RWPE1 (cell line): ENCODE measurements at regions not wholly inside any gene's neighbourhood (a gene's known extent, or its start where the extent isn't known, plus 50 kb on each side); places are given as distances from the start of the nearest gene placed in this dataset.
"Not testable (repeated sequence)": the region's sequence is repeated elsewhere in the genome, so short reads cannot be mapped to it uniquely, and the experiment has no call there.

Experiments
- CTCF ChIA-PET: fragments of 350-600 bp; sonication (Branson Sonifier 250); formaldehyde crosslinking; extraction: SDS; loops from one replicate; lab custom pipeline; 2021; lab: Yijun Ruan, JAX
- POLR2A ChIA-PET: fragments of 400-600 bp; formaldehyde crosslinking; extraction: SDS; loops from one replicate; lab custom pipeline; 2020; ENCODE audit warnings: antibody characterized with exemption; ENCODE audit not compliant: low non-redundant PET; lab: Yijun Ruan, JAX
- DNase-seq: peaks from one replicate; pipeline ENCODE4 v3.0.0; 2012; ENCODE audit warnings: low spot score
- H3K27ac ChIP-seq: fragments of 450-650 bp; 2 replicates; pipeline ENCODE4 v1.5.1; 2017
- TF ChIP-seq, protein P1 (sequence below): fragments of 450-650 bp; conservative IDR thresholded peaks from 2 replicates; pipeline ENCODE4 v1.5.1; 2017; ENCODE audit warnings: low read depth, mild to moderate bottlenecking

DNA sequence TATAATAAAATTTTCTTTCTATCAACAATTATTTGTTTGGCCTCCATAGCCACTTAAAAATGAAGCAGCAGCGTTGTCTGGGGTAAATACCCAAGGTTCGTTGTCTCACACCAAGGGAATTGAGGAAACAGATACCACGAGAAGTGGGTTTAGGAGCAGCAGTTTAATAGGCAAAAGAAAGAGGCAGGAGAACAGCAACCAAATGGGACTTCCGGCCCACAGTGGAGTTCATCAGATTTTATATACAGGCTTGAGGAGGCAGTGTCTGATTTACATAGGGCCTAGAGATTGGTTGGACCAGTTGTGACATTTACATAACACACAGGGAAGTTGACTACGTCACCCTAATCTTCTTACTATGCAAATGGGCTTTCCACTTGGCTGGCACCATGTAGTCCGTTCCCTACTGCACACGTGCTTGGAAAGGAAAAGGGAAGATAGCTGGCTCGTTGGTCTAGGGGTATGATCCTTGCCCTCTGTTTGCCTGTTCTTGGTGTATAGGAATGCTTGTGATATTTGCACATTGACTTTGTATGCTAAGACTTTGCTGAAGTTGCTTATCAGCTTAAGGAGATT is 61.5 kb upstream of the SETMAR start:
- POLR2A ChIA-PET, result no interaction called here
- TF ChIP-seq, protein P1, sequence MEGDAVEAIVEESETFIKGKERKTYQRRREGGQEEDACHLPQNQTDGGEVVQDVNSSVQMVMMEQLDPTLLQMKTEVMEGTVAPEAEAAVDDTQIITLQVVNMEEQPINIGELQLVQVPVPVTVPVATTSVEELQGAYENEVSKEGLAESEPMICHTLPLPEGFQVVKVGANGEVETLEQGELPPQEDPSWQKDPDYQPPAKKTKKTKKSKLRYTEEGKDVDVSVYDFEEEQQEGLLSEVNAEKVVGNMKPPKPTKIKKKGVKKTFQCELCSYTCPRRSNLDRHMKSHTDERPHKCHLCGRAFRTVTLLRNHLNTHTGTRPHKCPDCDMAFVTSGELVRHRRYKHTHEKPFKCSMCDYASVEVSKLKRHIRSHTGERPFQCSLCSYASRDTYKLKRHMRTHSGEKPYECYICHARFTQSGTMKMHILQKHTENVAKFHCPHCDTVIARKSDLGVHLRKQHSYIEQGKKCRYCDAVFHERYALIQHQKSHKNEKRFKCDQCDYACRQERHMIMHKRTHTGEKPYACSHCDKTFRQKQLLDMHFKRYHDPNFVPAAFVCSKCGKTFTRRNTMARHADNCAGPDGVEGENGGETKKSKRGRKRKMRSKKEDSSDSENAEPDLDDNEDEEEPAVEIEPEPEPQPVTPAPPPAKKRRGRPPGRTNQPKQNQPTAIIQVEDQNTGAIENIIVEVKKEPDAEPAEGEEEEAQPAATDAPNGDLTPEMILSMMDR, result no peak
- H3K27ac ChIP-seq, result no peak overlapping the region
- no peak for DNase-seq
- CTCF ChIA-PET, result no interaction called here

DNA sequence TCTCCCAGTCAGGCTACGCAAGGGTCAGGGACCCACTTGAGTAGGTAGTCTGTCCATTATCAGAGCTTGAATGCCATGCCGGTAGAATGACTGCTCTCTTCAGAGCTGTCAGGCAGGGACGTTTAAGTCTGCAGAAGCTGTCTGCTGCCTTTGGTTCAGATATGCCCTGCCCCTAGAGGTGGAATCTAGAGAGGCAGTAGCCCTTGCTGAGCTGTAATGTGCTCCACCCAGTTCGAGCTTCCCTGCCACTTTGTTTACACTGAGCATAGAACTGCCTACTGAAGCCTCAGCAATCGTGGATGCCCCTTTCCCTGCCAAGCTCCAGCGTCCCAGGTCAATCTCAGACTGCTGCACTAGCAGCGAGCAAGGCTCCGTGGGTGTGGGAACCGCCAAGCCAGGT is 57.5 kb upstream of the SETMAR start:
- DNase-seq, result no peak
- POLR2A ChIA-PET, result no interaction called here
- TF ChIP-seq, protein P1, result no peak
- no peak overlapping the region for H3K27ac ChIP-seq
- CTCF ChIA-PET, result no interaction called here

DNA sequence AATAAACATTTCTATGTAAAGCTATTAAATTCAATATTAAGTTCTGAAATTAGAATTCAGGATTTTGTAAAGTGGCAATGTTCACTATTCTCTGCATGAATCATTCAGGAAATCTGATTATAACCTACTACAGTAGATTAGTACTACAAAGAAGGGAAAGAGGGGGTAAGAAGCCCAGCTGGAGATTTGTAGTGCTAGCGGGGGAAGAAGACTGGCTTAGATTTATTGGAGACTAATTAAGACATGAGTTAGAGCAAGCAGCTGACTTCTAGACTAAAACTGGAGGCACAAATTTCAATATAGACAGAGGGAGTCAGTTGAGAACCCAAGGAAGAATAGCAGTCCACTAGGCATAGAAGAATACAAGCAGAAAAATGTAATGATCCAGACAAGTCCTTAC is 55.8 kb upstream of the SETMAR start:
- ChIA-PET CTCF (no interaction called here), POLR2A (no interaction called here)
- no peak overlapping the region for H3K27ac ChIP-seq
- no peak for DNase-seq
- TF ChIP-seq, protein P1, result no peak

DNA sequence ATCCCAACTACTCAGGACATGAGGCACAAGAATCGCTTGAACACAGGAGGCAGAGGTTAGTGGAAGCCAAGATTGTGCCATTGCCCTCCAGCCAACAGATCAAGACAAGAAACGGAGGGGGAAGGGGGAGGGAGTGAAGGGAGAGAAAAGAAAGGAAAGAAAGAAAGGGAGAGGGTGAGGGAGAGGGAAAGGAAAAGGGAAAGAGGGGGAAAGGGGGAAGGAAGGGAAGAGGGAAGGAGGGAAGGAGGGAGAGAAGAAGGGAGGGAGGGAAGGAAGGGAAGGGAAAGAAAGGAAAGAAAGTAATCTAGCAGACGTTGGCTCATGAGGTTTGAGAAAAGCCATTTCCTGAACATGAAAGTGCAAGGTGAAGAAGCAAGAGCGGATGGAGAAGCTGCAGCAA is 53.1 kb upstream of the SETMAR start:
- DNase-seq, result no peak
- CTCF ChIA-PET, result no interaction called here
- no peak overlapping the region for H3K27ac ChIP-seq
- POLR2A ChIA-PET, result no interaction called here
- TF ChIP-seq, protein P1, result no peak

DNA sequence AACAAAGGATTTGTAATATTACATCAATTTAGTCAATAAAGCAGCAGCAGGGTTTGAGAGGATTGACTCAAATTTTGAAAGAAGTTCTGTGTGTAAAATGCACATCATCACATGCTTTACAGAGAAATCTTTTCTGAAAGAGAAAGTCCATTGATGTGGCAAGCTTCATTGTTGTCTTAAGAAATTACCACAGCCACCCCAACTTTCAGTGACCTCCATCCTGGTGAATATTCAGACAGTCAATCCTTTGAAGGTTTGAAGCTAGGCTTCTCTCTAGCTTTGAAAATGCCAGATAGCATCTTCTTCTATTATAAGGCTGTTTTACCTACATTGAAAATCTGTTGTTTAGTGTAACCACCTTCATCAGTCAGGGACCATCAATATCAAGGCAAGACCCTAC is 51.8 kb upstream of the SETMAR start:
- CTCF ChIA-PET, result no interaction called here
- POLR2A ChIA-PET, result no interaction called here
- TF ChIP-seq, protein P1, result no peak
- DNase-seq, result no peak
- H3K27ac ChIP-seq, result no peak overlapping the region

DNA sequence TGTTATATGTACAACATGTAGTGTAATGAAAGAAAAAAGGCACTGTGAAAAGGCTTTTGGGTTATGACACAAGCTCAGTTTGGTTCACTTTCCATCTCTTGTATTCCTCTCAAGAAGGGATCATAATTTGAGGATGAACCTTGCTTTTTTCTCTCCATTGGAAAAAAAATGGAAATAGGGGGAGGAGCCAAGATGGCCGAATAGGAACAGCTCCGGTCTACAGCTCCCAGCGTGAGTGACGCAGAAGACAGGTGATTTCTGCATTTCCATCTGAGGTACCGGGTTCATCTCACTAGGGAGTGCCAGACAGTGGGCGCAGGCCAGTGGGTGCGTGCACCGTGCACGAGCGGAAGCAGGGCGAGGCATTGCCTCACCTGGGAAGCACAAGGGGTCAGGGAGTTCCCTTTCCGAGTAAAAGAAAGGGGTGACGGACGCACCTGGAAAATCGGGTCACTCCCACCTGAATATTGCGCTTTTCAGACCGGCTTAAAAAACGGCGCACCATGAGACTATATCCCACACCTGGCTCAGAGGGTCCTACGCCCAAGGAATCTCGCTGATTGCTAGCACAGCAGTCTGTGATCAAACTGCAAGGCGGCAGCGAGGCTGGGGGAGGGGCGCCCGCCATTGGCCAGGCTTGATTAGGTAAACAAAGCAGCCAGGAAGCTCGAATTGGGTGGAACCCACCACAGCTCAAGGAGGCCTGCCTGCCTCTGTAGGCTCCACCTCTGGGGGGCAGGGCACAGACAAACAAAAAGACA is 49.9 kb upstream of the SETMAR start:
- POLR2A ChIA-PET, CTCF ChIA-PET, DNase-seq, H3K27ac ChIP-seq: not testable (repeated sequence)
